HFF-Myc (cell line): ENCODE measurements at regions not wholly inside any gene's neighbourhood (a gene's known extent, or its start where the extent isn't known, plus 50 kb on each side); places are given as distances from the start of the nearest gene placed in this dataset.

Experiments
- DNase-seq: peaks from one replicate; pipeline ENCODE4 v3.0.0-alpha.2; 2011; ENCODE audit warnings: low read depth; ENCODE audit errors: extremely low read depth
- H3K4me3 ChIP-seq: replicated peaks from 2 replicates; pipeline ENCODE4 v1.5.1; 2011; ENCODE audit warnings: low read depth, mild to moderate bottlenecking, control low read depth, low read length
- CTCF ChIP-seq: IDR thresholded peaks from 2 replicates; pipeline ENCODE4 v1.5.1; 2012; ENCODE audit warnings: mild to moderate bottlenecking, low read depth, low read length, control low read depth; ENCODE audit errors: missing control alignments

- H3K4me3 ChIP-seq = no peak overlapping the region
- TF ChIP-seq CTCF = no peak
- DNase-seq = no peak
Measured at GRCh38 chr14:100470523-100470897, 116.7 kb downstream of the BEGAIN start.

GRCh38 chr14:100471441-100472093 lies 115.7 kb downstream of the BEGAIN start:
- H3K4me3 ChIP-seq = no peak overlapping the region
- TF ChIP-seq CTCF = no peak
- DNase-seq = no peak

- no peak for TF ChIP-seq CTCF
- DNase-seq = no peak
- no peak overlapping the region for H3K4me3 ChIP-seq
Measured at GRCh38 chr14:100472094-100472455, 115.1 kb downstream of the BEGAIN start.

GRCh38 chr14:100472491-100472890 lies 114.7 kb downstream of the BEGAIN start:
- DNase-seq = no peak
- TF ChIP-seq CTCF = no peak
- no peak overlapping the region for H3K4me3 ChIP-seq

- TF ChIP-seq CTCF = no peak
- no peak overlapping the region for H3K4me3 ChIP-seq
- DNase-seq = no peak
Measured at GRCh38 chr14:100473249-100473648, 114.0 kb downstream of the BEGAIN start.

GRCh38 chr14:100474196-100474595 lies 113.0 kb downstream of the BEGAIN start:
- no peak overlapping the region for H3K4me3 ChIP-seq
- TF ChIP-seq CTCF = no peak
- no peak for DNase-seq

GRCh38 chr14:100475268-100475667 lies 111.9 kb downstream of the BEGAIN start:
- no peak for DNase-seq
- TF ChIP-seq CTCF = no peak
- H3K4me3 ChIP-seq = no peak overlapping the region
